Inferior parietal cortex (tissue), 1 donor: ENCODE measurements at regions not wholly inside any gene's neighbourhood (a gene's known extent, or its start where the extent isn't known, plus 50 kb on each side); places are given as distances from the start of the nearest gene placed in this dataset.
"Not testable (repeated sequence)": the region's sequence is repeated elsewhere in the genome, so short reads cannot be mapped to it uniquely, and the experiment has no call there.

Experiments used
- DNase-seq: peaks from one replicate; pipeline ENCODE4 v3.0.0-alpha.2; 2016; ENCODE audit errors: extremely low spot score

- no peak for DNase-seq
Observed at GRCh38 chr6:814378-815347, 121.7 kb upstream of the EXOC2 start.

- DNase-seq, result no peak
Observed at GRCh38 chr6:811831-812230, 118.9 kb upstream of the EXOC2 start.

- DNase-seq, result no peak
Observed at GRCh38 chr6:811191-811590, 118.3 kb upstream of the EXOC2 start.

- no peak for DNase-seq
Observed at GRCh38 chr6:804771-805170, 111.8 kb upstream of the EXOC2 start.

- no peak for DNase-seq
Observed at GRCh38 chr6:804317-804716, 111.4 kb upstream of the EXOC2 start.

- DNase-seq, result no peak
Observed at GRCh38 chr6:803191-803977, 110.4 kb upstream of the EXOC2 start.

- DNase-seq, result no peak
Observed at GRCh38 chr6:802701-803100, 109.8 kb upstream of the EXOC2 start.

GRCh38 chr6:802223-802622 is 109.3 kb upstream of the EXOC2 start:
- not testable (repeated sequence) for DNase-seq

- no peak for DNase-seq
Observed at GRCh38 chr6:799769-800168, 106.8 kb upstream of the EXOC2 start.

GRCh38 chr6:797479-798077 is 104.6 kb upstream of the EXOC2 start:
- DNase-seq, result peak; percentile 71

- DNase-seq, result no peak
Observed at GRCh38 chr6:795046-795685, 102.2 kb upstream of the EXOC2 start.

GRCh38 chr6:793261-793660 is 100.3 kb upstream of the EXOC2 start:
- DNase-seq, result no peak

GRCh38 chr6:792662-793061 is 99.7 kb upstream of the EXOC2 start:
- DNase-seq, result no peak

- no peak for DNase-seq
Observed at GRCh38 chr6:788058-788457, 95.1 kb upstream of the EXOC2 start.

- no peak for DNase-seq
Observed at GRCh38 chr6:786946-787763, 94.2 kb upstream of the EXOC2 start.

- DNase-seq, result no peak
Observed at GRCh38 chr6:783966-784735, 91.2 kb upstream of the EXOC2 start.

- DNase-seq, result no peak
Observed at GRCh38 chr6:782141-782540, 89.2 kb upstream of the EXOC2 start.

- no peak for DNase-seq
Observed at GRCh38 chr6:781350-781961, 88.5 kb upstream of the EXOC2 start.

- DNase-seq, result no peak
Observed at GRCh38 chr6:780706-781105, 87.8 kb upstream of the EXOC2 start.

GRCh38 chr6:776951-777350 is 84.0 kb upstream of the EXOC2 start:
- DNase-seq, result no peak
